ENCODE measurements at regions not wholly inside any gene's neighbourhood (a gene's known extent, or its start where the extent isn't known, plus 50 kb on each side); places are given as distances from the start of the nearest gene placed in this dataset.

DNA sequence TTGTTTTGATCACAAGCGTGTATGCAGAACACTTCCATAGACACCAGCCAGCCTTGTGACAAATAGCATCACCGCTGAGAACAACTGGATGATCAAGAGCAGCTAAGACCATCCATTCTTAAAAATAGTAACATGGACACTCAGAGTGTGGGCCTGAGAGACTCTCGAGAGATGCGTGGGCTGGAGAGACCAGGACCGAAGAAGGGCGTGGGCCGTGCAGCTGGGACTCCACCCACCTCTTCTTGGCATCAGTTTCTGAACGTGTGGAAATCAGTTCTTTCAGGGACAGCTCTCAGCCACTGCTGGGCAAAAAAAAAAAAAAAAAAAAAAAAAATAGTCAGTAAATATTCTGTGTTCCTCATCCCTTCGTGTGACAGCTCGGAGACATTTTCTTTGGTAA, 314.5 kb upstream of the CDH4 start:
- ChIA-PET CTCF (interaction anchor here (0.7 kb wide), 1 partner anchor 163 kb away, joined by 3 read pairs; no protein-coding TSS in a partner anchor), POLR2A (no interaction called here)
- DNase-seq (ENCODE audit: extremely low spot score) = no peak
- TF ChIP-seq, protein P1, sequence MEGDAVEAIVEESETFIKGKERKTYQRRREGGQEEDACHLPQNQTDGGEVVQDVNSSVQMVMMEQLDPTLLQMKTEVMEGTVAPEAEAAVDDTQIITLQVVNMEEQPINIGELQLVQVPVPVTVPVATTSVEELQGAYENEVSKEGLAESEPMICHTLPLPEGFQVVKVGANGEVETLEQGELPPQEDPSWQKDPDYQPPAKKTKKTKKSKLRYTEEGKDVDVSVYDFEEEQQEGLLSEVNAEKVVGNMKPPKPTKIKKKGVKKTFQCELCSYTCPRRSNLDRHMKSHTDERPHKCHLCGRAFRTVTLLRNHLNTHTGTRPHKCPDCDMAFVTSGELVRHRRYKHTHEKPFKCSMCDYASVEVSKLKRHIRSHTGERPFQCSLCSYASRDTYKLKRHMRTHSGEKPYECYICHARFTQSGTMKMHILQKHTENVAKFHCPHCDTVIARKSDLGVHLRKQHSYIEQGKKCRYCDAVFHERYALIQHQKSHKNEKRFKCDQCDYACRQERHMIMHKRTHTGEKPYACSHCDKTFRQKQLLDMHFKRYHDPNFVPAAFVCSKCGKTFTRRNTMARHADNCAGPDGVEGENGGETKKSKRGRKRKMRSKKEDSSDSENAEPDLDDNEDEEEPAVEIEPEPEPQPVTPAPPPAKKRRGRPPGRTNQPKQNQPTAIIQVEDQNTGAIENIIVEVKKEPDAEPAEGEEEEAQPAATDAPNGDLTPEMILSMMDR (IDR thresholded peaks at IDR 0.05; ENCODE audit: control extremely low read depth, extremely low read depth, low read depth, missing control alignments) = no peak

DNA sequence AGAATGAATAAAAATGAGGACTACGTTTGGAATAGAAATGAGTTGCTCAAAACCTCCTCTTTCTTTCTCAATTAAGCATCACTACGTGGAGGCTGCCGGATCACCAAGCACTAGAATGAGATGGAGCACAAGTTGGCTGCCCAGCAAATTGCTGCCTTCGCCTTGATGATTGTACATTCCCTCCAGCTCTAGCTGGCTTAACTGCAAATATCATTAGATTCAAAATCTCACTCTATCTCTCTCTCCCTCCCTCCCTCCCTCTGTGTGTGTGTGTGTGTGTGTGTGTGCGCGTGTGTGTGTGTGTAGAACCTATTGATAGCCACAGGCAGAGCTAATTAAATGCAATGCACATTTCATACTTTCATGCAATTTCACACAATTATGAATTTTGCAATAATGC, 310.7 kb upstream of the CDH4 start:
- POLR2A ChIA-PET = no interaction called here
- no peak for DNase-seq (ENCODE audit: extremely low spot score)
- TF ChIP-seq, protein P1 (IDR thresholded peaks at IDR 0.05; ENCODE audit: control extremely low read depth, extremely low read depth, low read depth, missing control alignments) = no peak
- CTCF ChIA-PET = no interaction called here

GRCh38 chr20:60947819-60948218, 304.2 kb upstream of the CDH4 start:
- CTCF ChIA-PET = no interaction called here
- POLR2A ChIA-PET = no interaction called here
- TF ChIP-seq, protein P1 (IDR thresholded peaks at IDR 0.05; ENCODE audit: control extremely low read depth, extremely low read depth, low read depth, missing control alignments) = no peak
- DNase-seq (ENCODE audit: extremely low spot score) = no peak

DNA sequence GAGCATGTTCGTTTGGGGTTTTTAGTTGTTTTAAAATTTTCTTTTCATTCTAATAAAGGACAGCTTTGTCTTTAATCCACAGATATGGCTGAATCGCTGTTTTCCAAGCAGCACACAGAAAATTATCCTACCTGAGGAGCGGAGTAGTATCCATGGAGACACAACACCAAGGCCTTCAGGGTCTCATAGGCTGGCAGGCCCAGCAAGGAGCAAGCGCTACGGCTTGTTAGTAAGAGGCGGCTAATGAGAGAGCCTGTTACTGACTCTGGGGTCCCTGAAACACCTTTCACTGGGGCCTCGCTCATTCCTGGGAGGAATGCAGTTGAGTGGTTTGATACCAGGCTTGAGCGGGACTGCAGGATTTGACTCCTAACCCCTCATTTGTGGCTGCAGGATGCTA, 303.8 kb upstream of the CDH4 start:
- DNase-seq (ENCODE audit: extremely low spot score) = no peak
- POLR2A ChIA-PET = no interaction called here
- TF ChIP-seq, protein P1 (IDR thresholded peaks at IDR 0.05; ENCODE audit: control extremely low read depth, extremely low read depth, low read depth, missing control alignments) = no peak
- CTCF ChIA-PET = no interaction called here

- TF ChIP-seq, protein P1 (IDR thresholded peaks at IDR 0.05; ENCODE audit: control extremely low read depth, extremely low read depth, low read depth, missing control alignments) = no peak
- DNase-seq (ENCODE audit: extremely low spot score) = no peak
- ChIA-PET POLR2A (no interaction called here), CTCF (no interaction called here)
Measured at GRCh38 chr20:60950561-60950960, 301.5 kb upstream of the CDH4 start.

- POLR2A ChIA-PET = no interaction called here
- no peak for DNase-seq (ENCODE audit: extremely low spot score)
- TF ChIP-seq, protein P1 (IDR thresholded peaks at IDR 0.05; ENCODE audit: control extremely low read depth, extremely low read depth, low read depth, missing control alignments) = no peak
- CTCF ChIA-PET = no interaction called here
Measured at GRCh38 chr20:60950974-60951373, 301.1 kb upstream of the CDH4 start.

GRCh38 chr20:60952861-60953260, 299.2 kb upstream of the CDH4 start:
- DNase-seq (ENCODE audit: extremely low spot score) = no peak
- TF ChIP-seq, protein P1 (IDR thresholded peaks at IDR 0.05; ENCODE audit: control extremely low read depth, extremely low read depth, low read depth, missing control alignments) = no peak
- POLR2A ChIA-PET = no interaction called here
- CTCF ChIA-PET = no interaction called here
